ENCODE measurements at regions not wholly inside any gene's neighbourhood (a gene's known extent, or its start where the extent isn't known, plus 50 kb on each side); places are given as distances from the start of the nearest gene placed in this dataset.

DNA sequence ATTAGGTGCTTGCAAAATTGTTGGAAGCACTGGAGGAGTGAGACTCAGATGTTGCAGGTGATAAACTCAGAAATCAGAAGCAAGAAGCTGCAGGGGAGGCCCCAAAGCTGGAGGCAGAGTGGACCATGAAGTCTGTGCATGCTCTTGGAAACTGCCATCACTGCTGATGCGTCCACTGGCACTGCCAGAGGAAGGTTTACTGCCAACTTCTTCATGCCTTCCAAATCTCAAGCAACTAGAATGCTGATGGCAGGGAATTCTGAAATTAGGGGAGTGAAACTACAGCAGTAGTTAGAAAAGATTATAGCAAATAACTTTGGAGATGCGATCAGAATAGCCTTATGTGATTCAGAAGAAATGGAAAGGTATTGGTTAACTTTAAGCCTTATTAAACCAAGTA lies 277.1 kb upstream of the SDK2 start:
- no peak for TF ChIP-seq POLR2A (IDR thresholded peaks at IDR 0.05)
- TF ChIP-seq, protein P1, sequence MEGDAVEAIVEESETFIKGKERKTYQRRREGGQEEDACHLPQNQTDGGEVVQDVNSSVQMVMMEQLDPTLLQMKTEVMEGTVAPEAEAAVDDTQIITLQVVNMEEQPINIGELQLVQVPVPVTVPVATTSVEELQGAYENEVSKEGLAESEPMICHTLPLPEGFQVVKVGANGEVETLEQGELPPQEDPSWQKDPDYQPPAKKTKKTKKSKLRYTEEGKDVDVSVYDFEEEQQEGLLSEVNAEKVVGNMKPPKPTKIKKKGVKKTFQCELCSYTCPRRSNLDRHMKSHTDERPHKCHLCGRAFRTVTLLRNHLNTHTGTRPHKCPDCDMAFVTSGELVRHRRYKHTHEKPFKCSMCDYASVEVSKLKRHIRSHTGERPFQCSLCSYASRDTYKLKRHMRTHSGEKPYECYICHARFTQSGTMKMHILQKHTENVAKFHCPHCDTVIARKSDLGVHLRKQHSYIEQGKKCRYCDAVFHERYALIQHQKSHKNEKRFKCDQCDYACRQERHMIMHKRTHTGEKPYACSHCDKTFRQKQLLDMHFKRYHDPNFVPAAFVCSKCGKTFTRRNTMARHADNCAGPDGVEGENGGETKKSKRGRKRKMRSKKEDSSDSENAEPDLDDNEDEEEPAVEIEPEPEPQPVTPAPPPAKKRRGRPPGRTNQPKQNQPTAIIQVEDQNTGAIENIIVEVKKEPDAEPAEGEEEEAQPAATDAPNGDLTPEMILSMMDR (IDR thresholded peaks at IDR 0.05): no peak

All from testis (tissue), 2 donors.